HS-5 (cell line): ENCODE measurements at regions not wholly inside any gene's neighbourhood (a gene's known extent, or its start where the extent isn't known, plus 50 kb on each side); places are given as distances from the start of the nearest gene placed in this dataset.

Experiments used
- DNase-seq: peaks from one replicate; pipeline ENCODE4 v3.0.0-alpha.2; 2012; ENCODE audit warnings: low read depth

DNA sequence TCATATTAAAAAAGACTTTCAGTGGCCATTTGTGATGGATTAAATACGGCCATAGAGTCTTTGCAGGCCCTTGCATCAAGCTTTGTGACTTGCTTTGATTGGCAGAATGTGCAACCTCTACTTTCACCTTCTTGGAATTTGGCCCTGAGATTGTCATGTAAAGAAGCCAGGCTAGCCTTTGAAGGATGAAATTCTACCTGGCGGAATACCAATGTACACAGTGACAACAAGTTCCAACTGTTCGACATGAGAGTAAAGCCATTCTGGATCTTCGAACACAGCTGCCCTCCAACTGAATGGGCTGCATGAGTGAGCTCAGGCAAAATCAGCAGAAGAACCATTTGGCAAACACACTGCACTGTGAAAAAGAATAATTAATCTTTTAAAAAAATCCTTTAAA is 321.3 kb downstream of the PHF14 start:
- no peak for DNase-seq

DNA sequence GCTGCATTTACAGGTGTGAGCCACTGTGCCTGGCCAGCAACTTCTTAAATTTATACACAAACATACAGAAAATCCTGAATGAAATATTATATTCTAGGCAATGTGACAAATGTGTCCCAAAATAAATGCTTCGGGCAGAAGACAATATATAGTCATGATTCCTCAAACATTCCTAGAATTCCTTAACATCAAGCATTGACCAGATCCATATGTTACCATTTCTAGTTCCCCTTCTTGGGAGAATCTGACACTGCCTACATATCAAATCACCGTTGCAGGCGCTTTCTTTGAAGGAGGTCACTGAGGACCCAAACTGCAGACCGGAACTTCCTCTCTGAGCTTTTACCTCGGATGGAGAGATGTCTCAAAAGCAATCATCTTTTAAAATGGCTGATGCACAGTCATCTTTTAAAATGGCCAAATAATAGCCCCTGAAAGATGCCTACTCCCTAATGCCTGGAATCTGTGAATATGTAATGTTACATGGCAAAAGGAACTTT is 323.5 kb downstream of the PHF14 start:
- peak; percentile 71 for DNase-seq

- no peak for DNase-seq
Observed at GRCh38 chr7:11297764-11298163, 324.1 kb downstream of the PHF14 start.

DNA sequence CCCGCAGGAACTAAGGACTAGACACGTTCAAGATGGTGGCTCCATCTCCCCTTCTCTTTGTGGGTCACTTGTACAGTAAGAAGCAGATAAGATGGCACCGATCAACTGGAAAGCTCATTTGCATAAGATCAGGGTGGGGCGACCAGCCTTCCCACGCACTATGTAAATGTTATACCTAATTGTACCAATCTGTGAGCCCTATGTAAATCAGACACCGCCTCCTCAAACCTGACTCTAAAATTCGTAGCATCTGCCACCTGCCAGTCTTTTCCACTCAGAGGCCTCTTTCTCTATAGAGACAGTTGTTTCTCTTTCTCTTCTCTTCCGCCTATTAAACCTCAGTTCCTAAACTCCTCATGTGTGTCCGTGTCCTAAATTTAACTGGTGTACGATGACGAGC is 324.5 kb downstream of the PHF14 start:
- no peak for DNase-seq

GRCh38 chr7:11300241-11300640 is 326.6 kb downstream of the PHF14 start:
- no peak for DNase-seq

GRCh38 chr7:11302121-11302520 is 328.4 kb downstream of the PHF14 start:
- no peak for DNase-seq

DNA sequence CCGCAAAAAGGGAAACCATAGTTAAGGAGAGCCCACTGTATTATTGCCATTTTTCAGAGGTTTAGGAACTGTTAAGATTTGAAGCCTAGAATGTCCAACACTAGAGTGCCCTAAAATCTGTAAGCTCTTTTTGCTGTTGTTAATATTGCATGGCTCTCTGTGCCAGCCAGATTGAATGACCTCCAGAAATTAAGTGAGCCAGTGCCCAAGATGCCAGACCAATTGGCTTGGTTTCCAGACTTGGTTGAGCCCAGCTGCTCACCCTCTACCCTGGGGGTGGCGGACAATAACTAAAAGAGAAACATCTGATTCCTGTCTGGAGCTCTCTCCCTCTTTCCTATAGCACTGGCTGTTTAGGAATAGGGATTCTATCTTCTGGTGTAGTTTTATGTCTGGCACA is 340.1 kb downstream of the PHF14 start:
- no peak for DNase-seq

DNA sequence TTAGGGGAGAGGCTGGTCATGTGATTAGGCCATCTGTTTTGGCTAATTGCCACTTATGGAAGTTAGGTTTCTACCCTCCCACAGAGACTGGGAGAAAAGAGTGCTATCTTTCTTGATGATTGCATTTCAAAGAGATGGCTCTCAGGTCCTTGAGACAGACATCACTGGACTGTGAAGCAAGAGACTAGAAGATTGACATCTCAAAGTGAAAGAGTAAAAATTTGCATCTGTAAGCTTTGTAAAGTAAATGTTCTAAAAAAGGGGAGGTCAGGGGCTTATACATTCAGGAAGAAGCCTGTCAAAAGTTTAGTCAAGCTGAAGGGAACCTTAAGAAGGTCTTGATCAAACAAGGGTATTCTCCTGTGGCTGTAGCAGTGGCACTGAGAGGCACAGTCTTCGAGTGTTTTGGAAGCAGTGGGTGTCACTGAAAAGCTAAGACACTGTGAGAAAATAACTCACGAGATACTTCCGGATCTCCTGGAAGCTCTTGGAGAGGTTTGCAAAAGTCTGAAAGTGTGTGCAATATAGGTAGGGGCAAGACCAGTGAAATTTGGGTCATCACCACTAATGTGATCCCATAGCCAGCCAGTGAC is 342.1 kb downstream of the PHF14 start:
- no peak for DNase-seq

GRCh38 chr7:11317766-11318165 is 344.1 kb downstream of the PHF14 start:
- DNase-seq: no peak

DNA sequence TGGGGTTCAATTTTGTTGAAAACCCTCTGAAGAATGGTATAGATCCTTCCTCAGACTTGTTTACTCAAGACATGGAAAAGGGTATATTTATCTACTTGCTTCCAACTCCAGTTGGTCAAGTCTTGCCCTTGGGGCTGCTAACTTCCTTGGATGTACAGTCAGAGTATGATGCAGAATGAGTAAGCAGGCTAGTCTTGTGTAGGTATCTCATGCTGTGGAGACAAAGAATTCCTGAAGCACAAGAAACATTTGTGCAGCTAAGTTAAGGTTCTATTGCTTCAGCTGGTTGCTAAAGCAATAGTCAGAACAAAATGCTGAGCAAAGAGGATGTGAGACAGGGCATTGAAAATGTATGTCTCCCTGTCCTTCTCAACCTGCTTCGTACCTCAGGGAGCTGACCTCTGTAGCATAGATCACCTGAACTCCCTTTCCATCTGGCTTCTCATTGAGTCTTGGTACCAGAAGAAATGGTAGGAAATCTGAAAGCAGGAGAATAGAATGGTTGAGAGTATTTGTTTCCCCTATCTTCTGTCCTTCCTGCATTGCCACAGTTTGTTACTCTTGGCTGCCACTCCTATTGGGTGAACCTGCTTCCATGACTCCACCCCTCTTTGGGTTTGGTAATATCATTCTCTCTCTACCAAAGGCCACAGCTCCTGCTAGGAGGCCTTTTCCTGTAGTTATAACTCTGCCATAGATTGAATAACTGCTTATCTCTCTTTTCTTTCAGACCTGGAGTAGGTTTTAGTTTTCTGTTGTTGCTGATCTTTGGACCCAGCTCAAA is 346.0 kb downstream of the PHF14 start:
- peak; percentile 68 for DNase-seq
